ENCODE measurements at regions not wholly inside any gene's neighbourhood (a gene's known extent, or its start where the extent isn't known, plus 50 kb on each side); places are given as distances from the start of the nearest gene placed in this dataset.
A peak's percentile ranks its signal among the peaks of the same experiment; 100 is the strongest.

GRCh38 chr15:91530279-91530678 is 323.2 kb upstream of the SLCO3A1 start:
- Mint-ChIP-seq H3K36me3 (ENCODE audit: insufficient read depth, unreplicated experiment) (no peaks in the 10 kb centered on the region), H3K4me1 (ENCODE audit: low read depth, unreplicated experiment) (peaks cover 50% of the 10 kb centered on the region), H3K4me3 (ENCODE audit: low read depth, unreplicated experiment) (no peak overlapping the region), H3K27me3 (ENCODE audit: unreplicated experiment) (no peaks in the 10 kb centered on the region), H3K27ac (ENCODE audit: unreplicated experiment) (peak overlapping the region; percentile 30), H3K9me3 (ENCODE audit: low read depth, unreplicated experiment) (peaks cover 6% of the 10 kb centered on the region)
- no peak for TF ChIP-seq CTCF (IDR thresholded peaks at IDR 0.05; ENCODE audit: unreplicated experiment)
- intact Hi-C loops (cut with micrococcal nuclease; ENCODE audit: unreplicated experiment), result loop anchor here (10.0 kb wide), 1 partner anchor 415 kb away; no protein-coding TSS in a partner anchor
- no TSS peak for BruUV-seq (replicated peaks)
- CTCF ChIA-PET, result interaction anchor here (0.5 kb wide), 1 partner anchor 239 kb away, joined by 4 read pairs; no protein-coding TSS in a partner anchor
- DNase-seq, result no peak

GRCh38 chr15:91530956-91531582 is 322.4 kb upstream of the SLCO3A1 start:
- TF ChIP-seq CTCF (IDR thresholded peaks at IDR 0.05; ENCODE audit: unreplicated experiment), result no peak
- peaks cover 1% of the 10 kb centered on the region for H3K36me3 Mint-ChIP-seq (ENCODE audit: insufficient read depth, unreplicated experiment)
- peaks cover 58% of the 10 kb centered on the region for H3K4me1 Mint-ChIP-seq (ENCODE audit: low read depth, unreplicated experiment)
- DNase-seq, result no peak
- H3K9me3 Mint-ChIP-seq (ENCODE audit: low read depth, unreplicated experiment), result peaks cover 2% of the 10 kb centered on the region
- no peak overlapping the region for H3K4me3 Mint-ChIP-seq (ENCODE audit: low read depth, unreplicated experiment)
- no TSS peak for BruUV-seq (replicated peaks)
- H3K27ac Mint-ChIP-seq (ENCODE audit: unreplicated experiment), result no peak overlapping the region
- intact Hi-C loops (cut with micrococcal nuclease; ENCODE audit: unreplicated experiment), result loop anchor here (10.0 kb wide), 1 partner anchor 414 kb away; no protein-coding TSS in a partner anchor
- H3K27me3 Mint-ChIP-seq (ENCODE audit: unreplicated experiment), result no peaks in the 10 kb centered on the region
- CTCF ChIA-PET, result no interaction called here

DNA sequence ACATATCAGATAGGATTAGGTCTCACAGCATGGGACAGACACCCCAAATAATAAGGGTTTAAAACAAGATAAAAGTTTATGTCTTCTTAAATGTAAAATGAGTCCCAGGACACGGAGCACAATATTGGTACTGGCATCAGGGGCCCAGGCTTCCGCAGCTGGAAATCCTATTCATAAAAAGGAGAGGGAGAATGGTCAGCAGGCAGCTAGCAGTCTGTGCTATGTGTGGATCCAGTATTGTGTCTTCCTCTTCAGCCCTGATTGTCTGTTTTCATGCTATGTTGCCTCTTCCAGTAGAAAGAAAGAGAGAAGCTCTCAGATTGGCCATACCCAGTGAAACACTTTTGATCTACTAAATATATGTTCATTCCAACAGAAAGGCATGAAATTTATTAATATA is 319.3 kb upstream of the SLCO3A1 start:
- no peak overlapping the region for H3K27ac Mint-ChIP-seq (ENCODE audit: unreplicated experiment)
- H3K36me3 Mint-ChIP-seq (ENCODE audit: insufficient read depth, unreplicated experiment), result peaks cover 12% of the 10 kb centered on the region
- TF ChIP-seq CTCF (IDR thresholded peaks at IDR 0.05; ENCODE audit: unreplicated experiment), result no peak
- peaks cover 2% of the 10 kb centered on the region for H3K9me3 Mint-ChIP-seq (ENCODE audit: low read depth, unreplicated experiment)
- intact Hi-C loops (cut with micrococcal nuclease; ENCODE audit: unreplicated experiment), result loop anchor here (2.0 to 10.0 kb wide), 2 partner anchors 173 to 411 kb away; no protein-coding TSS in a partner anchor
- BruUV-seq (replicated peaks), result no TSS peak
- no peak for DNase-seq
- no peak overlapping the region for H3K4me3 Mint-ChIP-seq (ENCODE audit: low read depth, unreplicated experiment)
- CTCF ChIA-PET, result no interaction called here
- H3K4me1 Mint-ChIP-seq (ENCODE audit: low read depth, unreplicated experiment), result peaks cover 88% of the 10 kb centered on the region
- H3K27me3 Mint-ChIP-seq (ENCODE audit: unreplicated experiment), result no peaks in the 10 kb centered on the region

GRCh38 chr15:91534976-91535375 is 318.5 kb upstream of the SLCO3A1 start:
- no TSS peak for BruUV-seq (replicated peaks)
- no peak for TF ChIP-seq CTCF (IDR thresholded peaks at IDR 0.05; ENCODE audit: unreplicated experiment)
- no peak overlapping the region for H3K4me3 Mint-ChIP-seq (ENCODE audit: low read depth, unreplicated experiment)
- peaks cover 83% of the 10 kb centered on the region for H3K4me1 Mint-ChIP-seq (ENCODE audit: low read depth, unreplicated experiment)
- peaks cover 12% of the 10 kb centered on the region for H3K36me3 Mint-ChIP-seq (ENCODE audit: insufficient read depth, unreplicated experiment)
- intact Hi-C loops (cut with micrococcal nuclease; ENCODE audit: unreplicated experiment), result loop anchor here (2.0 to 10.0 kb wide), 5 partner anchors 172 to 547 kb away; no protein-coding TSS in a partner anchor
- H3K9me3 Mint-ChIP-seq (ENCODE audit: low read depth, unreplicated experiment), result peaks cover 2% of the 10 kb centered on the region
- H3K27ac Mint-ChIP-seq (ENCODE audit: unreplicated experiment), result peak overlapping the region; percentile 91
- DNase-seq, result no peak
- H3K27me3 Mint-ChIP-seq (ENCODE audit: unreplicated experiment), result no peaks in the 10 kb centered on the region
- CTCF ChIA-PET, result interaction anchor here (0.6 to 2.3 kb wide), 4 partner anchors 8 to 534 kb away, joined by 3 to 9 read pairs (median 6); no protein-coding TSS in a partner anchor

All from Calu3 (cell line).